Left lung (tissue), 4 donors: ENCODE measurements at regions not wholly inside any gene's neighbourhood (a gene's known extent, or its start where the extent isn't known, plus 50 kb on each side); places are given as distances from the start of the nearest gene placed in this dataset.

Experiments used
- ATAC-seq: fragments of 200-7000 bp; cut with Tn5 transposase; one replicate; pipeline ENCODE4 v1.9.1; 2020; ENCODE audit warnings: moderate library complexity
- DNase-seq, 4 donors: peaks; one replicate each; pipeline ENCODE4 v3.0.0-alpha.2; 2013 to 2020
- H3K27ac ChIP-seq, 2 donors: fragments of 200-600 bp; sonication (generic) in 1 of 2; one replicate each; pipeline versions ENCODE4 v1.5.0 to v1.8.0; 2020 to 2021
- H3K27me3 ChIP-seq, 2 donors: fragments of 200-600 bp; sonication (generic) in 1 of 2; one replicate each; pipeline versions ENCODE4 v1.5.0 to v1.8.0; 2020 to 2021
- H3K36me3 ChIP-seq, 2 donors: fragments of 200-600 bp; sonication (generic) in 1 of 2; one replicate each; pipeline versions ENCODE4 v1.5.0 to v1.8.0; 2020 to 2021
- H3K4me1 ChIP-seq, 2 donors: fragments of 200-600 bp; one replicate each; pipeline ENCODE4 v1.8.0; 2021
- H3K4me3 ChIP-seq, 2 donors: fragments of 200-600 bp; sonication (generic) in 1 of 2; one replicate each; pipeline versions ENCODE4 v1.5.0 to v1.8.0; 2020 to 2021; ENCODE audit warnings: mild to moderate bottlenecking in 1 of 2
- H3K9me3 ChIP-seq, 2 donors: fragments of 200-600 bp; sonication (generic) in 1 of 2; one replicate each; pipeline versions ENCODE4 v1.5.0 to v1.8.0; 2020 to 2021
- intact Hi-C, 2 donors: fragments of 100-400 bp; cut with DNase I; formaldehyde crosslinking; loops; one replicate each; pipeline versions ENCODE4 v1.11.2 to v1.14.2; 2022
- TF ChIP-seq, protein P1 (sequence below), 2 donors: fragments of 200-600 bp; sonication (generic) in 1 of 2; IDR thresholded peaks; one replicate each; pipeline versions ENCODE4 v1.5.0 to v1.8.0; 2021; ENCODE audit warnings: antibody characterized with exemption in 2 of 2
- donor health status: DM: no; HTN: yes; CAD: no.
- donor health status: DM: no; HTN: no; CAD: no.

DNA sequence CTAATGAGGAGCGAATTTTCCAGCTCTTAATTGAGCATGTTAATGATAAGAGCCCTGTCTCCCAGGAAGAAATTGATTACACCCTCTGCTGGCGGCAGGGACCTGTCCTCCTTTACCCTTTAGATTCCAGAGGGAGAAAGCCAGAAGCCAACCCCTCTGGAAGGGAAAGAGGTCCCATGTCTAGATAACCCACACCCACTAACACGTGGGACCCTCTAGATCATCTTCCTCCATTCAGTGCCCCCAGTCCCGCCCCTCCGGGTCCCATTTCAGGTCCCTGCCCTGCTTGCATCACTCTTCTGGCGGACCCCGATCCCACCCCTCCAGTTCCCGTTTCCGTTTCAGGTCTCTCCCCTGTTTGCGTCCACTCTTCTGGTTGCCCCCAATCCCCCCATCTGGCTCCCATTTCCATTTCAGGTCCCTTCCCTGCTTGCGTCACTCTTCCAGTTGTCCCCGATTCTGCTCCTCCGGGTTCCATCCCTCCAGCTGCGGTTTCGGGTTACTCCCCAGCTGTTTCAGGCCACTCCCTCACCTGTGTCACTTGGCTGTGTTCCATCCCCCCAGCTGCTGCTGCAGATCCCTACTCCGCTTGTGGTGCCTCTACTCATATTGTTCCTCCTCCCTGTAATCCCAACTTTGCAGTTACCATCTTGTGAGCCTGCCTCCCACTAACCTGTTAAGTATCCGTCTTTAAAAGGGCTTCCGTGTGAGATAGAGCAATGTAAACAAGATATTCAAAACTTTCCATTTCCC lies 202.4 kb downstream of the SH2D4B start:
- Histone ChIP-seq H3K27ac (no peak overlapping the region), H3K4me1 (no peaks in the 10 kb centered on the region), H3K36me3 (no peaks in the 10 kb centered on the region), H3K27me3 (no peaks in the 10 kb centered on the region), H3K9me3 (no peaks in the 10 kb centered on the region), H3K4me3 (no peak overlapping the region)
- TF ChIP-seq, protein P1, sequence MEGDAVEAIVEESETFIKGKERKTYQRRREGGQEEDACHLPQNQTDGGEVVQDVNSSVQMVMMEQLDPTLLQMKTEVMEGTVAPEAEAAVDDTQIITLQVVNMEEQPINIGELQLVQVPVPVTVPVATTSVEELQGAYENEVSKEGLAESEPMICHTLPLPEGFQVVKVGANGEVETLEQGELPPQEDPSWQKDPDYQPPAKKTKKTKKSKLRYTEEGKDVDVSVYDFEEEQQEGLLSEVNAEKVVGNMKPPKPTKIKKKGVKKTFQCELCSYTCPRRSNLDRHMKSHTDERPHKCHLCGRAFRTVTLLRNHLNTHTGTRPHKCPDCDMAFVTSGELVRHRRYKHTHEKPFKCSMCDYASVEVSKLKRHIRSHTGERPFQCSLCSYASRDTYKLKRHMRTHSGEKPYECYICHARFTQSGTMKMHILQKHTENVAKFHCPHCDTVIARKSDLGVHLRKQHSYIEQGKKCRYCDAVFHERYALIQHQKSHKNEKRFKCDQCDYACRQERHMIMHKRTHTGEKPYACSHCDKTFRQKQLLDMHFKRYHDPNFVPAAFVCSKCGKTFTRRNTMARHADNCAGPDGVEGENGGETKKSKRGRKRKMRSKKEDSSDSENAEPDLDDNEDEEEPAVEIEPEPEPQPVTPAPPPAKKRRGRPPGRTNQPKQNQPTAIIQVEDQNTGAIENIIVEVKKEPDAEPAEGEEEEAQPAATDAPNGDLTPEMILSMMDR (IDR thresholded peaks at IDR 0.05) = no peak
- intact Hi-C loops = no loop called here
- DNase-seq = no peak
- ATAC-seq = no peak

DNA sequence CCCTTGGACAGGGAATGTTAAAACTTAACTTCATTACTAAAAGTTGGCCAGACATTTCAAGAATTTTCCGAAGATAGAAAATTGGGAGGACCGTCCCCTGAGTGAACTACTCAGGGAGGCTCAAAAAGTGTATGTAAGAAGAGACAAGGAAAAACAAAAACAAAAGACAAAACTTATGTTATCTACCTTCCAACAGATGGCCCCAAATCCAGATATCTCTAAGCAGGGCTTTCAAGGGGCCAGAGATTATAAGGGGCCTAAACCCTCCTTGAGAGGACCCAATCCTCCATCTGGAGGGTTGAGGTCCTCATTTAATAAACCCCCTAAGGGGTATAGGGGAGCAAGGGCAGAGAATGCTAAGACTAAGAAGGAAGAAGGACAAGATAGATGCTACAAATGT lies 203.6 kb downstream of the SH2D4B start:
- H3K4me3 ChIP-seq = no peak overlapping the region
- no peak overlapping the region for H3K27ac ChIP-seq
- H3K4me1 ChIP-seq = no peaks in the 10 kb centered on the region
- H3K36me3 ChIP-seq = no peaks in the 10 kb centered on the region
- ATAC-seq = no peak
- no peaks in the 10 kb centered on the region for H3K9me3 ChIP-seq
- intact Hi-C loops = no loop called here
- TF ChIP-seq, protein P1 (IDR thresholded peaks at IDR 0.05) = no peak
- DNase-seq = no peak
- H3K27me3 ChIP-seq = no peaks in the 10 kb centered on the region

DNA sequence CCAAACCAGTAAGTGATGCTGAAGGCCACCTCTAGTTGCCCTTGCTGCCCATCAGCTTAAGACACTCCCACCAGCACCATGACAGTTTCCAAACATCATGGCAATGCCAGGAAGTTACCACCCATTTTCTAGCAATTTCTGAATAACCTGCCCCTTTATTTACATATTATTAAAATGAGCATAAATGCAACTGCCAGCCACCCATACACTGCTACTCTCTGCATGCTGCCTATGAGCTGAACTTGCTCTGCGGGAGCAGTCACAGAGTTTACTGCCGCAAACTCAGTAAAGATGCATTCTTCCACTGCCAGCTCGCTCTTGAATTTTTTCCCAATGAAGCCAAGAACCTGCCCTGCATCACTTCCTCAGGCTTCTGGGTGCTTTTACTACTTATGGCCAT lies 212.6 kb downstream of the SH2D4B start:
- no peak for ATAC-seq
- Histone ChIP-seq H3K4me1 (no peaks in the 10 kb centered on the region), H3K36me3 (no peaks in the 10 kb centered on the region), H3K27me3 (no peaks in the 10 kb centered on the region), H3K9me3 (no peaks in the 10 kb centered on the region), H3K4me3 (no peak overlapping the region), H3K27ac (no peak overlapping the region)
- DNase-seq = no peak
- TF ChIP-seq, protein P1 (IDR thresholded peaks at IDR 0.05) = no peak
- intact Hi-C loops = no loop called here

DNA sequence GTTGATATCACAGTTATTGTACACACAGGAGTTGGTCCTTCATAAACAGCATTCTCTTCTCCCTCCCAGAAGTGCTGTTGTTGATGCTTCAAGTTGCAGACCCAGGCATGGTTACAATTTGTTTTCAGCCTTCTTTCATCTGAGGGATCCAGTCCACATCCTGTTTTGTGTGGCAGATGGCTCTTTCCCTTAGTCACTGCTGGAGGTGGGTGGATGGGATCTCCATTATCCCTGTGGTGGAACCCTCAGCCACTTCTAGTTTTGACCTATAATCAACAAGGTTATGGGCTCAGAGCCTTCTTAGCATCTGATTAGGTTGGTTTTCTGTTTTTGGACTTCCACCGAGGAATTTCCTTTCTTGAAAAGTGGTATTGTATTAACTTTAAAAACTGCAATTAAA lies 214.2 kb downstream of the SH2D4B start:
- Histone ChIP-seq H3K4me3 (no peak overlapping the region), H3K9me3 (no peaks in the 10 kb centered on the region), H3K36me3 (no peaks in the 10 kb centered on the region), H3K27ac (no peak overlapping the region), H3K4me1 (no peaks in the 10 kb centered on the region), H3K27me3 (no peaks in the 10 kb centered on the region)
- intact Hi-C loops = no loop called here
- TF ChIP-seq, protein P1 (IDR thresholded peaks at IDR 0.05) = no peak
- ATAC-seq = no peak
- no peak for DNase-seq

DNA sequence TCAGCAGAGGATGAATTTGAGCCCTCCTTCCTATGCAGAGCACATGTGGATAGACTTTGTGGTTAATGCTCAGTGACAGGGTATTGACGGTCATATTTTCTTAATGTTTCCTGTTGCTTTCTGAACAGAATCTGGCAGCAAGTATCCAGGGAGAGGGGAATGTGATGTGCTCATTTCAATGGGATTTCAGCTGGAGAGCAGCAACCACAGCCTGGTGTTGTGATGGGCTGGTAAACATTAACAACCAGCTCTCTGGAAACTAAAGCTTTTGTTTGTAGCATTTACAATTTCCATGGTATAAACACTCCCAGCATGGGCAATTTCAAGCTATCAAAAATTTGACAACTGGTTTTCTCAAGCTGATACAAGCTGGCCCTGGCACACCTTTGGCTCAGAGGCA lies 215.9 kb downstream of the SH2D4B start:
- H3K27me3 ChIP-seq = no peaks in the 10 kb centered on the region
- no peaks in the 10 kb centered on the region for H3K4me1 ChIP-seq
- no peaks in the 10 kb centered on the region for H3K36me3 ChIP-seq
- DNase-seq (no peak), ATAC-seq (no peak)
- intact Hi-C loops = no loop called here
- H3K27ac ChIP-seq = no peak overlapping the region
- TF ChIP-seq, protein P1 (IDR thresholded peaks at IDR 0.05) = no peak
- no peaks in the 10 kb centered on the region for H3K9me3 ChIP-seq
- H3K4me3 ChIP-seq = no peak overlapping the region
